ENCODE measurements at regions not wholly inside any gene's neighbourhood (a gene's known extent, or its start where the extent isn't known, plus 50 kb on each side); places are given as distances from the start of the nearest gene placed in this dataset.

DNA sequence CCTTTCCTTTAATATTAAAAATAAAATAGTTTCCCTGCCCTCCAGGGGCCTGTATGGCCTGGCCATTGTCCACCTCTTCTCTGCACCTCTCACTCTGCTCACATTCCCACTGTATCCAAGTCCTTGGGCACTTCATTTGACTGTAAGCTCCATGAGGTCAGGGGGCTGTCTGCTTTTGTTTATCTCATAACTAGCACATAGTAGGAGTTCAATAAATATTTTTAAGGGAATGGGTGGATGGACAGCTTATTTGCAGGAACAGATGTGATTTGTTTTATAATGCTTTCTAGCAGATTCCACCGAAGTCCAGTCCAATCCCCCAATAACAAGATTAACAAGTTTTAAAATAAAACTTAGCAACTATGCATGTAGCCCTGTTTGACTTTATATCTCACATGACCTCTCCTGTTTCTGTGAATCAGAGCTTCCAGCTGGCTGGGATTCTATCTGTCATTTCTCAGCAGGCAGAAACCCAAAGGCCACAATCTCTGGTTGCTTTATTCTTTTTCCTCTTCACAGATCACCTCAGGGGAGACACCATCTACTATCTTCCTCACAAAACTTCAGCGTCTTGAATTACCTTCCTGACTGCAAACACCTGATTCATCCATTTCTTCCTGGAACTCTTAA is 123.0 kb upstream of the NR2F2 start:
- TF ChIP-seq, protein P1, sequence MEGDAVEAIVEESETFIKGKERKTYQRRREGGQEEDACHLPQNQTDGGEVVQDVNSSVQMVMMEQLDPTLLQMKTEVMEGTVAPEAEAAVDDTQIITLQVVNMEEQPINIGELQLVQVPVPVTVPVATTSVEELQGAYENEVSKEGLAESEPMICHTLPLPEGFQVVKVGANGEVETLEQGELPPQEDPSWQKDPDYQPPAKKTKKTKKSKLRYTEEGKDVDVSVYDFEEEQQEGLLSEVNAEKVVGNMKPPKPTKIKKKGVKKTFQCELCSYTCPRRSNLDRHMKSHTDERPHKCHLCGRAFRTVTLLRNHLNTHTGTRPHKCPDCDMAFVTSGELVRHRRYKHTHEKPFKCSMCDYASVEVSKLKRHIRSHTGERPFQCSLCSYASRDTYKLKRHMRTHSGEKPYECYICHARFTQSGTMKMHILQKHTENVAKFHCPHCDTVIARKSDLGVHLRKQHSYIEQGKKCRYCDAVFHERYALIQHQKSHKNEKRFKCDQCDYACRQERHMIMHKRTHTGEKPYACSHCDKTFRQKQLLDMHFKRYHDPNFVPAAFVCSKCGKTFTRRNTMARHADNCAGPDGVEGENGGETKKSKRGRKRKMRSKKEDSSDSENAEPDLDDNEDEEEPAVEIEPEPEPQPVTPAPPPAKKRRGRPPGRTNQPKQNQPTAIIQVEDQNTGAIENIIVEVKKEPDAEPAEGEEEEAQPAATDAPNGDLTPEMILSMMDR (conservative IDR thresholded peaks at IDR 0.05; ENCODE audit: low read depth, low read length) = no peak
- TF ChIP-seq EZH2 (IDR thresholded peaks at IDR 0.05; ENCODE audit: borderline replicate concordance, low read depth, low read length, poor library complexity, severe bottlenecking) = no peak
